ENCODE measurements at regions not wholly inside any gene's neighbourhood (a gene's known extent, or its start where the extent isn't known, plus 50 kb on each side); places are given as distances from the start of the nearest gene placed in this dataset.

GRCh38 chr1:14189381-14189780 is 409.1 kb upstream of the KAZN start:
- no peak for DNase-seq (ENCODE audit: low read depth in 2 of 2)

- no peak for DNase-seq (ENCODE audit: low read depth in 2 of 2)
Observed at GRCh38 chr1:14190508-14190907, 408.0 kb upstream of the KAZN start.

GRCh38 chr1:14194511-14194910 is 404.0 kb upstream of the KAZN start:
- DNase-seq (ENCODE audit: low read depth in 2 of 2), result no peak

DNA sequence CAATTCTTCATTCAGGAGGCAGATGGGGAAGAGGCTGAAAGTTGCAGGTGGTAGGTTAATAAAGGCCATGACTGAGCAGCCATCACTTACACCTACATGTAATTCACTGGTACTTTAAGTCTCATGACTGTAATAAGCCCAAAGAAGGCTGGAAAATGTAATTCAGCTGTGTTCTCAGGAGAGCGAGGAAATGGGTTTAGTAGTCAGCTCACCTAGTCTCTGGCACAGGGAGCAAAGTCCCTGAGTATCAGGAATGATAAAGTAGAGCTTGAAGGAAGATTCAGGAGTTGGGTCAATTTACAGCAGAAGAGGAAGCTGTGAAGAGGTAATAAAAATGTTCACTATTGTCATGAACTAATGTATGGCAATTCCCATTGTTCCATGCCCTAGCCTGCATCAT is 393.4 kb upstream of the KAZN start:
- DNase-seq (ENCODE audit: low read depth in 2 of 2), result no peak

- no peak for DNase-seq (ENCODE audit: low read depth in 2 of 2)
Observed at GRCh38 chr1:14215151-14215550, 383.3 kb upstream of the KAZN start.

- DNase-seq (ENCODE audit: low read depth in 2 of 2), result no peak
Observed at GRCh38 chr1:14217384-14217783, 381.1 kb upstream of the KAZN start.

GRCh38 chr1:14220324-14220723 is 378.2 kb upstream of the KAZN start:
- no peak for DNase-seq (ENCODE audit: low read depth in 2 of 2)

- DNase-seq (ENCODE audit: low read depth in 2 of 2), result no peak
Observed at GRCh38 chr1:14220811-14221210, 377.7 kb upstream of the KAZN start.

GRCh38 chr1:14222086-14222485 is 376.4 kb upstream of the KAZN start:
- no peak for DNase-seq (ENCODE audit: low read depth in 2 of 2)

DNA sequence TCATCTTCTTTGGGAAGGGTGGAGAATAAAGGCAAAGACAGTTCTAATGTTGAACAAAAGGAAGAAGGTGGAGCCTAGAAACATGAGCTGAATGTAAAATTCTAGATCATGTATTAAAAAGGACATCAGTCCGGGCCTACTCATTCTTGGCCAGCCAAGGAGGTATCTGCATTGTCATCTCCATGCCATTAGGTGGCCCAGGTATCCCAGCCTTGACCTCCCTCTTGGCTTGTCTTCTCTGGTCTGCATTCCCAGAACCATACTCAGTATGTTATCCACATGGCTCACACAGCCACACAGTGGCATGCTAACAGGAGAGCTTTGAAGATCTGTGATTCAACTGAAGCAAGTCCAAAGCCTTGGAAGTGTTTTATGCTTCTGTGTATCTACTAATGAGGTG is 369.8 kb upstream of the KAZN start:
- no peak for DNase-seq (ENCODE audit: low read depth in 2 of 2)

GRCh38 chr1:14233510-14233909 is 365.0 kb upstream of the KAZN start:
- DNase-seq (ENCODE audit: low read depth in 2 of 2), result no peak

GRCh38 chr1:14236097-14236496 is 362.4 kb upstream of the KAZN start:
- no peak for DNase-seq (ENCODE audit: low read depth in 2 of 2)

- DNase-seq (ENCODE audit: low read depth in 2 of 2), result no peak
Observed at GRCh38 chr1:14238472-14239307, 359.8 kb upstream of the KAZN start.

- no peak for DNase-seq (ENCODE audit: low read depth in 2 of 2)
Observed at GRCh38 chr1:14240265-14240664, 358.2 kb upstream of the KAZN start.

DNA sequence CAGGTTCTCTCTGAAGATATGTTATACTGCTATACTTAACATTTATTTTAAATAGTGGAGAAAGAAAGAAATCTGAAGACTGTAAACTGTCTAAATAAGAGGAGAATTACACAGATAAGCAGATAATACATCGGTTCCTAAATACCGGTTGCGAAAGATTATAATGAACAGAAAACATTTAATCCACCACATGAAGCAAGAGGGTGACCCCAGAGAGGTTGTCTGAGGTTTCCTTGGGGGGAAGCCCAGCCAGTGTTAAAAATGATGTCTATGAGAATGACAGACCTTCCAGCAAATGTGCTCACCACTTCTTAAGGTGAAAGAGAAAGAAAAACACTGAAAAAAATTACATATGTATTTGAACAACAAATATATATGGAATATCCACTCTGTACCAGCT is 356.4 kb upstream of the KAZN start:
- DNase-seq (ENCODE audit: low read depth in 2 of 2), result no peak

- DNase-seq (ENCODE audit: low read depth in 2 of 2), result no peak
Observed at GRCh38 chr1:14242870-14243269, 355.6 kb upstream of the KAZN start.

- no peak for DNase-seq (ENCODE audit: low read depth in 2 of 2)
Observed at GRCh38 chr1:14245954-14246353, 352.5 kb upstream of the KAZN start.

GRCh38 chr1:14246471-14246870 is 352.0 kb upstream of the KAZN start:
- DNase-seq (ENCODE audit: low read depth in 2 of 2), result no peak

- DNase-seq (ENCODE audit: low read depth in 2 of 2), result no peak
Observed at GRCh38 chr1:14247666-14248065, 350.8 kb upstream of the KAZN start.

DNA sequence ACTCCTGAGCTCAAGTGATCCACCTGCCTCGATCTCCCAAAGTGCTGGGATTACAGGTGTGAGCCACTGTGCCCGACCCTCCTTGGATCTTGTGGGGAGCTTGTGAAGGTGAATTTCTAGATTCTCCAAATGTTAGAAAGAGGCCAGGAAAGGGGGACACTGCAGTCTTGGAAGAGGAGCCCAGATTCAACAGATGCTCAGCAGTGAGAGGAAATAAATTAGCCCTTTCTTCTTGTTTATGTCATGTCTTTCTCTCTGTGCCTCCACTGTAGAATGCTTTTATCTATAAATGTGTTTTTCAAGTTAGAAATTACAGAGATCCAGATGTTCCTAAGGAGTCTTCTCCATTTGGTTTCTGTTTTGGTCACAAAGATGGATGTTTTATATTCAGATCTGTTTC is 346.6 kb upstream of the KAZN start:
- DNase-seq (ENCODE audit: low read depth in 2 of 2), result no peak

DNA sequence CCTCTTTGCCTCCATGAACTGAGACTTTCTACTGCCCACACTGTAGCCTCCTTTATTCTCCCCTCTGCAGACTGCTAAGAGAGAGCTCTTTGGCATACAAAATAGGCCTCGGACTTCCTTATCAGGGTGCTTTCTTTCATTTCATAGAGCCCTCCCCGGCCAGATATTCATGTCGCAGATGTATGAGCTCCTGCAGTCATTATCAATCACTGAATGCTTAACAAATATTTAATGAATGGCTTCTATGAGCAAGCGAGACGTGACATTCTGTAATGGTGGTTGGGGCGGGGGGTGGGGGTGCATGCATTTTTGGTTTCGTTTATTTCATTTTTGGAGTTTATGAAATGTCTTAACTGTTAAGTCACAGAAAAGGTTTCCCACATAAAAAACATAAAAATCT is 344.8 kb upstream of the KAZN start:
- DNase-seq (ENCODE audit: low read depth in 2 of 2), result no peak

DNA sequence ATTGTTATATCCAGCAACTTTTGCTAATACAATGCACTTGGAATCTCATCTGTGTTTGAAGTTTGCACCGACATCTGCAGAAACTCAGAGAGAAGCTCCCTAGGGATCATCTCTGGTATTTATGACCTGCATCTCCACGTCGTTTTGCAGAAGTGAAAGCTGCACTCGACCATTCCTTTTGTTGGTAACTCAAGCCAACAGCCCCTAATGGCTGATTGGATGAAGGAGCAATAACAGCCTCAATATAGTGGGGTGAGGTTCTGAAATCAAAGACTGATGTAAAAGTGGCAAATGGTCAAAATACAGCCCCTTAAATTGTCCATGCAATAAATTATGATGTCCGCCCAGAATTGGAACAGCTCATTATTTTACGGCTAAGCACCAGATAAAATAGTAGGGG is 344.2 kb upstream of the KAZN start:
- no peak for DNase-seq (ENCODE audit: low read depth in 2 of 2)

- no peak for DNase-seq (ENCODE audit: low read depth in 2 of 2)
Observed at GRCh38 chr1:14255233-14255632, 343.3 kb upstream of the KAZN start.

DNA sequence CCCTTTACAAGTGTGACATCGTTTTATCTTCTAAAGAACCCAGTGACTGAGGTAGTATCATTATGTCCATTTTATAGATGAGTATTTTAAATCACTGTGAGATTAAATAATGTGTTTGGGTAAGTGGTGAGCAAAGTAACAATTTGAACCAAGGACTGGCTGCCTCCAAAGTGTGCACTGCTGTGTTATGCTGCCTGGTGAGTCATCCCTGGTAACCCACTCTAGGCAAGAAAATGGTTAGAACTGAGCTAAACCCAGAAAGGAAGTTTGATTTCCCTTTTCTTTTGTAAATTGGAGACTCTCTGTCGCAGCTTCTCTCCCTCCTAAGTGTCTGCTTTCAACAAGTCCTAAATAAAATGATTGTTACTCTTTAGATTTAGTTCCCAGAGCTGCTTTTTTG is 342.8 kb upstream of the KAZN start:
- DNase-seq (ENCODE audit: low read depth in 2 of 2), result no peak
